Activated naive CD8-positive, alpha-beta T cell treated with anti-CD3 and anti-CD28 coated beads, Interleukin-2, amount 50 U/mL, for 24 hours (primary cell): ENCODE measurements at regions not wholly inside any gene's neighbourhood (a gene's known extent, or its start where the extent isn't known, plus 50 kb on each side); places are given as distances from the start of the nearest gene placed in this dataset.

Source experiments
- ATAC-seq: fragments of 150-1000 bp; cut with Tn5 transposase; one replicate; pipeline ENCODE4 v1.10.0; 2021
- DNase-seq: peaks from one replicate; pipeline ENCODE4 v3.0.0; 2021
- H3K27ac Mint-ChIP-seq: one replicate; pipeline ENCODE4 v1.8.0; 2021; ENCODE audit warnings: mild to moderate bottlenecking, mixed read lengths
- H3K27me3 Mint-ChIP-seq: one replicate; pipeline ENCODE4 v1.8.0; 2021; ENCODE audit warnings: mixed read lengths
- H3K36me3 Mint-ChIP-seq: one replicate; pipeline ENCODE4 v1.8.0; 2021; ENCODE audit warnings: low read depth, mixed read lengths
- H3K4me1 Mint-ChIP-seq: one replicate; pipeline ENCODE4 v1.8.0; 2021; ENCODE audit warnings: mixed read lengths
- H3K4me3 Mint-ChIP-seq: one replicate; pipeline ENCODE4 v1.8.0; 2021; ENCODE audit warnings: mild to moderate bottlenecking, moderate library complexity, mixed read lengths
- H3K9me3 Mint-ChIP-seq: one replicate; pipeline ENCODE4 v1.8.0; 2021; ENCODE audit warnings: mixed read lengths

DNA sequence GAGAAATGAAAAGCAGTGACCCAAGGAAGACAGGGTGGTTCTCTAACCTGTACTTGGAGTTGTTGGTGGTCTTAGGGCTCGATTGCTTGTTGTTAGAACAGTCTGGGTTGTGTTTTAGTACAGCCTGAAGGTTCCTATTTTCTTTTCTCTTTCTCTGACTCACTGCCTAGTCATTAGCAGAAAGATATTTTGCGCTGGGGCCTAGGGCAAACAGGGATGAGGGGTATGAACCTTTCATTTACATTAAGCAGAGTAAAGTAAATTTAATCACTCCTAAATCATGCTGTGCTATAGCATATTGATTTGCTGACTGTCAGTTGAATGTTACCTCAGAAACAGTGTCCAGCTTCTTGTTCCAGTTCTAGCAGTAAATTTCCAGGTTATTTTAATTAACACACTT is 197.2 kb downstream of the RWDD3 start:
- ATAC-seq (no peak), DNase-seq (no peak)
- Mint-ChIP-seq H3K9me3 (no peaks in the 10 kb centered on the region), H3K36me3 (no peaks in the 10 kb centered on the region), H3K27me3 (no peaks in the 10 kb centered on the region), H3K27ac (no peak overlapping the region), H3K4me3 (no peak overlapping the region), H3K4me1 (no peaks in the 10 kb centered on the region)

GRCh38 chr1:95435611-95436010 is 201.6 kb downstream of the RWDD3 start:
- no peak for DNase-seq
- no peaks in the 10 kb centered on the region for H3K27me3 Mint-ChIP-seq
- no peaks in the 10 kb centered on the region for H3K9me3 Mint-ChIP-seq
- no peak for ATAC-seq
- no peaks in the 10 kb centered on the region for H3K36me3 Mint-ChIP-seq
- no peak overlapping the region for H3K4me3 Mint-ChIP-seq
- no peaks in the 10 kb centered on the region for H3K4me1 Mint-ChIP-seq
- H3K27ac Mint-ChIP-seq: no peak overlapping the region

DNA sequence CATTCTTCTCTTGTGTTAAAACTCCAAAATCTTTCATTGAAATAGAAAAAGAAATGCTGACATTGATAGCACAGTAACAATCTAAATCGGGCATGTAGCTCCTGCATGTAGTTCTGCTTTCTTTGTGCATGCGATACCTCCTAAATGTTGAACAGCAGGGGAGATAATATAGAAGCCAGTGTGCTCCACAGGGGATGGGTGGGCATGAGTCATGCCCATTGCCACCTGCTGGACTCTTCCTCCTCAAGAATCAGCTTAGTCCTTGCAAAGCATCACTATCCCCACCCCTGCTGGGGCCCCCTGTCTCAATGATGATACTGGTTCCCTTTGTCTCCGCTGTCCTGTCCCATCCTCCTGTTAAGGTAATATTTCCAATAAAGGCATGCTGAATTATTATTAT is 203.0 kb downstream of the RWDD3 start:
- no peaks in the 10 kb centered on the region for H3K4me1 Mint-ChIP-seq
- no peaks in the 10 kb centered on the region for H3K9me3 Mint-ChIP-seq
- no peak overlapping the region for H3K27ac Mint-ChIP-seq
- DNase-seq (no peak), ATAC-seq (no peak)
- H3K27me3 Mint-ChIP-seq: no peaks in the 10 kb centered on the region
- H3K4me3 Mint-ChIP-seq: no peak overlapping the region
- no peaks in the 10 kb centered on the region for H3K36me3 Mint-ChIP-seq

GRCh38 chr1:95437781-95438180 is 203.8 kb downstream of the RWDD3 start:
- Mint-ChIP-seq H3K4me1 (no peaks in the 10 kb centered on the region), H3K27me3 (no peaks in the 10 kb centered on the region), H3K9me3 (no peaks in the 10 kb centered on the region)

GRCh38 chr1:95438218-95438948 is 204.4 kb downstream of the RWDD3 start:
- no peak overlapping the region for H3K27ac Mint-ChIP-seq
- no peak for ATAC-seq
- H3K4me1 Mint-ChIP-seq: no peaks in the 10 kb centered on the region
- DNase-seq: no peak
- H3K36me3 Mint-ChIP-seq: no peaks in the 10 kb centered on the region
- no peaks in the 10 kb centered on the region for H3K27me3 Mint-ChIP-seq
- no peaks in the 10 kb centered on the region for H3K9me3 Mint-ChIP-seq
- no peak overlapping the region for H3K4me3 Mint-ChIP-seq

More at GRCh38 chr1:95437781-95438180, 203.8 kb downstream of the RWDD3 start:
- no peak for ATAC-seq
- Mint-ChIP-seq H3K27ac (no peak overlapping the region), H3K36me3 (no peaks in the 10 kb centered on the region), H3K4me3 (no peak overlapping the region)
- DNase-seq: no peak

DNA sequence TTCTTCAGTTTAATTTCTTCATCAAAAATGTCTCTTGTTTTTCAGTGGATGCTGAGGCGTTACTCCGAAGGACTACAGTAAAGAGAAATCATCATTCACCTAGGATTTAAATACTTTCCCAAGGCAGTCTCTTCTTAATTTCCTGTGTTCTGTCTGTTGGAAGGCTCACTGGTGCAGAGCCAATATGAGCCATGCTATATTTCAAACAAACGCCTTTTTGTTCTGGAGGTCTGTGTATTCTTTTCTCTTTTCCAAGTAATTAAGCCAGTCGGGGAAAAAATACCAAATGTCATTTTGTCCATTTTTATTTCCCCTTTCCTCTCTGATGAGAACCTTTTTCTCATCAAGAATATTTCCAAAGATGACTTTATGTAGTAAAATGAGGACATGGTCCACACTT is 206.5 kb downstream of the RWDD3 start:
- H3K27ac Mint-ChIP-seq: no peak overlapping the region
- H3K4me3 Mint-ChIP-seq: no peak overlapping the region
- DNase-seq (no peak), ATAC-seq (no peak)
- H3K27me3 Mint-ChIP-seq: no peaks in the 10 kb centered on the region
- H3K4me1 Mint-ChIP-seq: no peaks in the 10 kb centered on the region
- H3K9me3 Mint-ChIP-seq: no peaks in the 10 kb centered on the region
- H3K36me3 Mint-ChIP-seq: no peaks in the 10 kb centered on the region

- Mint-ChIP-seq H3K9me3 (peaks cover 8% of the 10 kb centered on the region), H3K27me3 (peaks cover 2% of the 10 kb centered on the region), H3K36me3 (no peaks in the 10 kb centered on the region), H3K4me1 (no peaks in the 10 kb centered on the region), H3K27ac (no peak overlapping the region), H3K4me3 (no peak overlapping the region)
- DNase-seq (no peak), ATAC-seq (no peak)
Measured at GRCh38 chr1:95449516-95449915, 215.5 kb downstream of the RWDD3 start.

DNA sequence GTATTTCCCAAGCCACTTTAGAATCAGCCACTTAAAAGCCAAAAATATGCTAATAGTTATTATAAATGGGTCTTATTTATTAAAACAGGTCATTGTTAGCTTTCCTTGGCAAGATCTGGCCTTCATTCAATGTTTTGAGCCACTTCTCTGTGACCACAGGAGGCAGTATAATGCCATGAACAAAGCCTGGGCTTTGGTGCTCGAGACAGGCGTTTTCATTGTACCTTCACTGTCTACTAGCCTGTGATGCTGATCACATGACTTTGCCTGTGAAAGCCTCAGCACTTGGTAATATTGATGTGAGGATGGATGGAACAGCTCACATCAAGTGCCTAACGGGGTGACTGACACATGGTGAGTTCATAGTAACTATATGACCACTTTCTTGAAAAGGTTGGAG is 217.0 kb downstream of the RWDD3 start:
- no peaks in the 10 kb centered on the region for H3K4me1 Mint-ChIP-seq
- no peak for ATAC-seq
- no peak overlapping the region for H3K4me3 Mint-ChIP-seq
- H3K27me3 Mint-ChIP-seq: peaks cover 2% of the 10 kb centered on the region
- no peak overlapping the region for H3K27ac Mint-ChIP-seq
- peaks cover 11% of the 10 kb centered on the region for H3K9me3 Mint-ChIP-seq
- H3K36me3 Mint-ChIP-seq: no peaks in the 10 kb centered on the region
- no peak for DNase-seq

DNA sequence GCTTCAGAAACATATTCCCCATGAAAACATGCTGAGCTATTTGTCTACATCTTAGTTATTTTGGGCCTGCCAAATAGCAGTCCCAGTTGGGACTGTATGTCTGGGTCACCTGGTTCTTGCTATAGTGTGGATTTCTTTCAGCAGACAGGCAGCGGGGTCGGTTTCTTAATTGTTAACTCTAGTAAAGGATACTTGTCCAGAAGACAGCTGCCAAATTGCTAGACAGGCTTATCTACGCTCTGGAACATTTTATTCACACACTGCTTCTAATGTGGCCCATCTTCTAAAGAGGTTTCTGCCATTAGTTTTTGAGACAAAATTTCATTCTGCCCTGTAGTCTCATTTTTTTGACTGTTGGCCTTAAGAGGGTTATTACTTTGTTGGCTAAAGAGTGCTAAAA is 217.9 kb downstream of the RWDD3 start:
- Mint-ChIP-seq H3K4me3 (no peak overlapping the region), H3K4me1 (no peaks in the 10 kb centered on the region), H3K9me3 (peaks cover 12% of the 10 kb centered on the region), H3K27me3 (peaks cover 2% of the 10 kb centered on the region), H3K36me3 (no peaks in the 10 kb centered on the region), H3K27ac (no peak overlapping the region)
- DNase-seq (no peak), ATAC-seq (no peak)

DNA sequence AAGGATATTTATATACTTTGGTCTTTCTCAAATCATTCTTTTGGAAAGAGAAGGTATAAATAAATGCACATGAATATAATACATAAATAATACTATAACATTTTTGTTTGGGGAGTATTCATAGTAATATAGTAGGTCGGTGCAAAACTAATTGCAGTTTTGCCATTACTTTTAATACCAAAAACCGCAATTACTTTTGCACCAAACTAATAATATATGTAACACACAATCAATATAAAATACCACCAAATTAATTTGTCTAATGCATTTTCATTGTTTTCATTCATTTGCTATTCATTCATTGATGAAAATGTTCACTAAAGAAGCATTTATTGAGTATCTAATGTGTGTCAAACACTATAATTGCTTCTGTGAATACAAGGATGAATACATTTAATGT is 219.0 kb downstream of the RWDD3 start:
- Mint-ChIP-seq H3K9me3 (peaks cover 7% of the 10 kb centered on the region), H3K4me1 (no peaks in the 10 kb centered on the region), H3K4me3 (no peak overlapping the region), H3K36me3 (no peaks in the 10 kb centered on the region), H3K27me3 (no peaks in the 10 kb centered on the region), H3K27ac (no peak overlapping the region)
- no peak for DNase-seq
- no peak for ATAC-seq

DNA sequence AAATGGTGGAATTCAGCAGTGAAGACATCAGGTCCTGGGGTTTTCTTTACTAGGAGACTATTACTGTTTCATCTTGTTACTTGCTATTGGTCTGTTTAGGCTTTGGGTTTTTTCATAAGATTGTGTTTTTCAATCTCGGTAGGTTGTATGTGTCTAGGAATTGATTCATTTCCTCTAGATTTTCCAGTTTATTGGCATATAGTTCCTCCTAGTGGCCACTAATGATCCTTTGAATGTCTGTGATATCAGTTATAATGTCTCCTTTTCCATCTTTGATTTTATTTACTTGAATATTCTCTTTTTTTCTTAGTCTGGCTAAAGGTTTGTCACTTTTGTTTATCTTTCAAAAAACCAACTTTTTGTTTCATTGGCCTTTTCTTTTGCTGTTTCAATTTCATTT is 233.0 kb downstream of the RWDD3 start:
- H3K4me3 Mint-ChIP-seq: no peak overlapping the region
- H3K36me3 Mint-ChIP-seq: no peaks in the 10 kb centered on the region
- no peak for DNase-seq
- H3K27ac Mint-ChIP-seq: no peak overlapping the region
- peaks cover 8% of the 10 kb centered on the region for H3K9me3 Mint-ChIP-seq
- no peaks in the 10 kb centered on the region for H3K4me1 Mint-ChIP-seq
- ATAC-seq: no peak
- H3K27me3 Mint-ChIP-seq: peaks cover 1% of the 10 kb centered on the region

- ATAC-seq (no peak), DNase-seq (no peak)
- H3K4me1 Mint-ChIP-seq: no peaks in the 10 kb centered on the region
- H3K36me3 Mint-ChIP-seq: no peaks in the 10 kb centered on the region
- H3K27me3 Mint-ChIP-seq: no peaks in the 10 kb centered on the region
- H3K4me3 Mint-ChIP-seq: no peak overlapping the region
- no peak overlapping the region for H3K27ac Mint-ChIP-seq
- peaks cover 15% of the 10 kb centered on the region for H3K9me3 Mint-ChIP-seq
Measured at GRCh38 chr1:95475686-95476457, 241.9 kb downstream of the RWDD3 start.

- no peak overlapping the region for H3K27ac Mint-ChIP-seq
- no peaks in the 10 kb centered on the region for H3K27me3 Mint-ChIP-seq
- no peaks in the 10 kb centered on the region for H3K36me3 Mint-ChIP-seq
- ATAC-seq (no peak), DNase-seq (no peak)
- peaks cover 5% of the 10 kb centered on the region for H3K9me3 Mint-ChIP-seq
- no peak overlapping the region for H3K4me3 Mint-ChIP-seq
- H3K4me1 Mint-ChIP-seq: no peaks in the 10 kb centered on the region
Measured at GRCh38 chr1:95496307-95496706, 262.3 kb downstream of the RWDD3 start.

- no peaks in the 10 kb centered on the region for H3K36me3 Mint-ChIP-seq
- H3K27ac Mint-ChIP-seq: no peak overlapping the region
- peaks cover 5% of the 10 kb centered on the region for H3K9me3 Mint-ChIP-seq
- H3K4me3 Mint-ChIP-seq: no peak overlapping the region
- DNase-seq (no peak), ATAC-seq (no peak)
- no peaks in the 10 kb centered on the region for H3K4me1 Mint-ChIP-seq
- H3K27me3 Mint-ChIP-seq: no peaks in the 10 kb centered on the region
Measured at GRCh38 chr1:95496773-95497172, 262.8 kb downstream of the RWDD3 start.

- H3K36me3 Mint-ChIP-seq: no peaks in the 10 kb centered on the region
- DNase-seq (no peak), ATAC-seq (no peak)
- H3K4me1 Mint-ChIP-seq: no peaks in the 10 kb centered on the region
- H3K9me3 Mint-ChIP-seq: peaks cover 5% of the 10 kb centered on the region
- no peak overlapping the region for H3K27ac Mint-ChIP-seq
- H3K4me3 Mint-ChIP-seq: no peak overlapping the region
- no peaks in the 10 kb centered on the region for H3K27me3 Mint-ChIP-seq
Measured at GRCh38 chr1:95497566-95497965, 263.6 kb downstream of the RWDD3 start.
